Smooth muscle cell (in vitro differentiated cells): ENCODE measurements at regions not wholly inside any gene's neighbourhood (a gene's known extent, or its start where the extent isn't known, plus 50 kb on each side); places are given as distances from the start of the nearest gene placed in this dataset.
A peak's percentile ranks its signal among the peaks of the same experiment; 100 is the strongest.

ENCODE experiments used
- DNase-seq: peaks from one replicate; lab custom pipeline; 2025; ENCODE audit not compliant: unreplicated experiment; lab: John Stamatoyannopoulos, UW
- H2AFZ ChIP-seq: fragments of 200-600 bp; sonication (generic); 2 replicates; pipeline ENCODE4 v1.6.0; 2016; ENCODE audit warnings: antibody characterized with exemption, low read depth, mild to moderate bottlenecking
- H3F3A ChIP-seq: fragments of 200-600 bp; sonication (generic); 2 replicates; pipeline ENCODE4 v1.6.0; 2017; ENCODE audit warnings: antibody characterized with exemption, low read depth
- H3K27ac ChIP-seq: fragments of 200-600 bp; sonication (generic); 2 replicates; pipeline ENCODE4 v1.5.1; 2016; ENCODE audit warnings: low read depth, mild to moderate bottlenecking
- H3K27me3 ChIP-seq: fragments of 200-600 bp; sonication (generic); 2 replicates; pipeline ENCODE4 v1.6.1; 2016; ENCODE audit warnings: low read depth, mild to moderate bottlenecking
- H3K36me3 ChIP-seq: fragments of 200-600 bp; sonication (generic); 2 replicates; pipeline ENCODE4 v1.5.1; 2016; ENCODE audit warnings: low read depth
- H3K4me1 ChIP-seq: fragments of 200-600 bp; sonication (generic); 2 replicates; pipeline ENCODE4 v1.5.1; 2016; ENCODE audit warnings: low read depth
- H3K4me2 ChIP-seq: fragments of 200-600 bp; sonication (generic); 2 replicates; pipeline ENCODE4 v1.6.0; 2016; ENCODE audit warnings: mild to moderate bottlenecking
- H3K4me3 ChIP-seq: fragments of 200-600 bp; sonication (generic); 2 replicates; pipeline ENCODE4 v1.5.1; 2016; ENCODE audit warnings: mild to moderate bottlenecking
- H3K79me2 ChIP-seq: fragments of 200-600 bp; sonication (generic); 2 replicates; pipeline ENCODE4 v1.6.0; 2016; ENCODE audit warnings: low read depth, mild to moderate bottlenecking
- H3K9ac ChIP-seq: fragments of 200-600 bp; sonication (generic); 2 replicates; pipeline ENCODE4 v1.6.0; 2016; ENCODE audit warnings: low read depth
- H3K9me3 ChIP-seq: fragments of 200-600 bp; sonication (generic); replicated peaks from 2 replicates; pipeline ENCODE4 v1.5.1; 2016; ENCODE audit warnings: low read depth
- H4K20me1 ChIP-seq: fragments of 200-600 bp; sonication (generic); 2 replicates; pipeline ENCODE4 v1.6.0; 2016; ENCODE audit warnings: low read depth
- WGBS: methylation state at CpG from one replicate; pipeline ENCODE4 v1.1.7; 2016; ENCODE audit warnings: low lambda C conversion rate; 5-methylcytosine and 5-hydroxymethylcytosine counted together
- TF ChIP-seq, protein P1 (sequence below): fragments of 200-600 bp; sonication (generic); IDR thresholded peaks from 2 replicates; pipeline ENCODE4 v1.5.1; 2017; ENCODE audit warnings: borderline replicate concordance, mild to moderate bottlenecking, antibody characterized with exemption; ENCODE audit not compliant: insufficient read depth, poor library complexity, severe bottlenecking

DNA sequence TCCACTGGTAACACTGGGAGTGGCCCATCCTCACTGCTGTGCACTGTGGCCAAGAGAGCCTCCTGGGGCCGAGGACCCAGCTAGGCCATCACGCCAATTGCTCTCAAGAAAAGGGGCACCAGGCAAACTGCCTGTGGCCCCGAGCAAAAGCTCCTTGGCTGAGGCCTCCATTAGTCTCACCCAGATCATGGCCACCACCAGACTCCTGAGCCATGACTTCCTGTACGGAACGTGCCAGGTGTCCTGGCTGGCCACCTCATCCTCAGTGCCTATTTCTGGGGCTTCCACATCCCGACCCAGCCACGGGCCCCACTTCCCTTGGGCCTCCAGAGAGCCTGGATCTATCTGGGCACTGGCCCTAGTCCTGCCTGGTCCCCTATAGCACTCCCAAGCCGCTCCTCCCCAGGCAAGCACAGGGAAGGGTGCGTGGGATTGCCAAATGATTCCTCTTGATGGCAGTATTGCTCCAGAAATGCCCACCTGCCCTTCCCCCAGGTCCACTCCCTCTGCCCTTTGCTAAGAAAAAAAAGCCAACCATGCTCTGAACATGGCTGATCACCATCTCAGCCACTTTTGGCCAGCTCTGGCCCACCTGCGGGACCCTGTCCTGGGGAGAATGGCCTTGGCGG lies 212.6 kb upstream of the AGTR2 start:
- H3K9ac ChIP-seq, result no peak overlapping the region
- TF ChIP-seq, protein P1, sequence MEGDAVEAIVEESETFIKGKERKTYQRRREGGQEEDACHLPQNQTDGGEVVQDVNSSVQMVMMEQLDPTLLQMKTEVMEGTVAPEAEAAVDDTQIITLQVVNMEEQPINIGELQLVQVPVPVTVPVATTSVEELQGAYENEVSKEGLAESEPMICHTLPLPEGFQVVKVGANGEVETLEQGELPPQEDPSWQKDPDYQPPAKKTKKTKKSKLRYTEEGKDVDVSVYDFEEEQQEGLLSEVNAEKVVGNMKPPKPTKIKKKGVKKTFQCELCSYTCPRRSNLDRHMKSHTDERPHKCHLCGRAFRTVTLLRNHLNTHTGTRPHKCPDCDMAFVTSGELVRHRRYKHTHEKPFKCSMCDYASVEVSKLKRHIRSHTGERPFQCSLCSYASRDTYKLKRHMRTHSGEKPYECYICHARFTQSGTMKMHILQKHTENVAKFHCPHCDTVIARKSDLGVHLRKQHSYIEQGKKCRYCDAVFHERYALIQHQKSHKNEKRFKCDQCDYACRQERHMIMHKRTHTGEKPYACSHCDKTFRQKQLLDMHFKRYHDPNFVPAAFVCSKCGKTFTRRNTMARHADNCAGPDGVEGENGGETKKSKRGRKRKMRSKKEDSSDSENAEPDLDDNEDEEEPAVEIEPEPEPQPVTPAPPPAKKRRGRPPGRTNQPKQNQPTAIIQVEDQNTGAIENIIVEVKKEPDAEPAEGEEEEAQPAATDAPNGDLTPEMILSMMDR, result no peak
- peaks cover 3% of the 10 kb centered on the region for H3K4me1 ChIP-seq
- H3F3A ChIP-seq, result no peaks in the 10 kb centered on the region
- H3K27me3 ChIP-seq, result no peaks in the 10 kb centered on the region
- WGBS, result 83% methylated on average over 11 of the region's 11 CpGs
- no peak for DNase-seq
- no peak overlapping the region for H2AFZ ChIP-seq
- peaks cover 53% of the 10 kb centered on the region for H3K79me2 ChIP-seq
- no peaks in the 10 kb centered on the region for H3K36me3 ChIP-seq
- H3K27ac ChIP-seq, result no peak overlapping the region
- no peak overlapping the region for H3K4me2 ChIP-seq
- H4K20me1 ChIP-seq, result peaks cover 33% of the 10 kb centered on the region
- H3K4me3 ChIP-seq, result no peak overlapping the region
- no peaks in the 10 kb centered on the region for H3K9me3 ChIP-seq

DNA sequence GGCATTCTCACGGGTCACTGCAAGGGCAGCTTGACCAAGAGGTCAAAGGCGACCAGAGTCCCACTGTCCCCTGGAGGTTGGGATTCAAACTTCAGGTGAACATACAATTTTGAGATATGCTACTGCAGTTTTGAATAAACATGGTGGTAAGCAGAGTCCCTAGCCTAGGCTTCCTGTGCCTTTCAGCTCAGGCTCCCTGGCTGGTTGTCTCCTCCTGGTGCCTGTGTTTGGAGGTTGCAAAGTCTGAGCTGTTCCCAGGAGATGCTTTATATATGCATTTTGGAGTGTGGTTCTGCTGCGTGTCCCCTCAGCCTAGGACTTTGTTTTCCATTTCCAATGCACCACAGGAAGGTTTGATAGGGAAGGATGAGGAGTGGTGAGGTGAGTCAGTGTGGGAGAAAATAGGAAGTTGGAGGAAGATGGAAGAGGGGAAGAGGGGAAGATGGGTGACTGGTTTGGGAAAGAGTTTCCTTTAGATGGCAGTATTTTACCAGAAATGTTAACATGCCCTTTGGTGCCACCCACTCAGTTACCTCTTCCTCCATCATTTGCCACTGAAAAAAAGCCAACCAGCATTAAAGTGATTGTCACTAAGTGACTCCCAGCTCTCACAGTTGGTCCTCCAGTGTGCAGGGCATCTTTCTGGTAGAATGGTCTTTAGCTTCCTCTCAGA lies 211.7 kb upstream of the AGTR2 start:
- no peak for DNase-seq
- WGBS, result 76% methylated on average over 3 of the region's 3 CpGs
- TF ChIP-seq, protein P1, result no peak
- no peak overlapping the region for H3K9ac ChIP-seq
- H3K27me3 ChIP-seq, result no peaks in the 10 kb centered on the region
- no peak overlapping the region for H3K4me3 ChIP-seq
- no peaks in the 10 kb centered on the region for H3K9me3 ChIP-seq
- H4K20me1 ChIP-seq, result peaks cover 33% of the 10 kb centered on the region
- no peak overlapping the region for H2AFZ ChIP-seq
- no peak overlapping the region for H3K4me2 ChIP-seq
- H3K4me1 ChIP-seq, result peaks cover 3% of the 10 kb centered on the region
- no peaks in the 10 kb centered on the region for H3K36me3 ChIP-seq
- H3K27ac ChIP-seq, result no peak overlapping the region
- peaks cover 50% of the 10 kb centered on the region for H3K79me2 ChIP-seq
- no peaks in the 10 kb centered on the region for H3F3A ChIP-seq

DNA sequence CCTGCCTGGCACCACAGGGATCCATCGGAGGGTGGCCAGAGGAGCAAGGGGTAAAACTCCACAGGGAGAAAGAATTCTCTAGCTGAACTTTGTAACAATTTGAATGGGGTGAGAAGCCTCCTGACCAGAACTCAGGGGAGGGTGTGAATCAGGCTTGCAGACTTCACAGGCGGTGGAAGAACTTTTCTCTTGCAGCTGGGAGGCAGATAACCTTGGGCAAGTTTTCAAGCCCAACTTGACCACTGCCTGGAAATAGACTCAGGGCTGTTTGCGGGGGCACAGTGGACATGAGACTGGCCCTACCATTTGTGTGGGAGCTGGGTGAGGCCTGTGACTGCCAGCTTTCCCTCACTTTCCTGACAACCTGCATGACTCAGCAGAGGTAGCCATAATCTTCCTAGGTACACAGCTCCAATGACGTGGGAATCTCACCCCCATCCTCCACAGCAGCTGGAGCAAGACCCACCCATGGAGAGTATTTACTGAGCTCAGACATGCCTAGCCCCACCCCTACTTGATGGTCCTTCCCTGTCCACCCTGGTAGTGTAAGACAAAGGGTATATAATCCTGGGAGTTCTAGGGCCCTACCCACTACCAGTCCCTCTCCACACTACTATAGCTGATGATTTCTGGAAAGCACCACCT lies 210.0 kb upstream of the AGTR2 start:
- Histone ChIP-seq H3K4me1 (peaks cover 3% of the 10 kb centered on the region), H3K4me2 (no peak overlapping the region), H3F3A (no peaks in the 10 kb centered on the region), H3K27me3 (no peaks in the 10 kb centered on the region), H2AFZ (no peak overlapping the region), H3K4me3 (no peak overlapping the region), H3K36me3 (no peaks in the 10 kb centered on the region), H3K79me2 (peaks cover 50% of the 10 kb centered on the region), H4K20me1 (peaks cover 26% of the 10 kb centered on the region), H3K9me3 (no peaks in the 10 kb centered on the region), H3K9ac (no peak overlapping the region), H3K27ac (no peak overlapping the region)
- no peak for DNase-seq
- TF ChIP-seq, protein P1, result no peak
- WGBS, result 89% methylated on average over 4 of the region's 4 CpGs

DNA sequence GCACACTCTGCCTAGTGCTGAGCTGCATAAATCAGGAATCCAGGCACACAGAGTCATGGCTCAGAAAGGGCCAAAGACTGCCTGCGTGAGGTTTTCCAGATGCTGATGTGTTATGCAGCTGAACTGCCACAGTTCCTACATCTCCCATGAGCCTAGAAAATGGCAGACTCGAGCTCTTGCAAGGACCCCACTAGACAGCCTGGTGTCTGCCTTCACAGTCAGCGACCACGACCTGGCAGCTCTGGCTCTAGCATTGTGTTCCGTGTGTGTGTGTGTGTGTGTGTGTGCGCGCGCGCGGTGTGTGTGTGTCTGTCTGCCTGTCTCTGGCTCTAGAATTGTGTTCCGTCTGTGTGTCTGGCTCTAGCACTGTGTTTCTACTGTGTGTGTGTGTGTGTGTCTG lies 203.6 kb upstream of the AGTR2 start:
- Histone ChIP-seq H3K27me3 (no peaks in the 10 kb centered on the region), H3K9me3 (no peaks in the 10 kb centered on the region), H3K4me1 (peaks cover 6% of the 10 kb centered on the region), H3K36me3 (no peaks in the 10 kb centered on the region), H3F3A (no peaks in the 10 kb centered on the region), H4K20me1 (no peaks in the 10 kb centered on the region), H3K9ac (no peak overlapping the region), H3K79me2 (peaks cover 37% of the 10 kb centered on the region), H3K4me2 (peak overlapping the region; percentile 88), H3K4me3 (peak overlapping the region; percentile 71), H2AFZ (no peak overlapping the region), H3K27ac (no peak overlapping the region)
- DNase-seq, result no peak
- TF ChIP-seq, protein P1, result no peak
- 73% methylated on average over 11 of the region's 11 CpGs for WGBS
